ENCODE measurements at regions not wholly inside any gene's neighbourhood (a gene's known extent, or its start where the extent isn't known, plus 50 kb on each side); places are given as distances from the start of the nearest gene placed in this dataset.
A peak's percentile ranks its signal among the peaks of the same experiment; 100 is the strongest.
"Not testable (repeated sequence)": the region's sequence is repeated elsewhere in the genome, so short reads cannot be mapped to it uniquely, and the experiment has no call there.

- DNase-seq: no peak
Measured at GRCh38 chr22:44628835-44629234, 73.2 kb upstream of the PRR5 start.

DNA sequence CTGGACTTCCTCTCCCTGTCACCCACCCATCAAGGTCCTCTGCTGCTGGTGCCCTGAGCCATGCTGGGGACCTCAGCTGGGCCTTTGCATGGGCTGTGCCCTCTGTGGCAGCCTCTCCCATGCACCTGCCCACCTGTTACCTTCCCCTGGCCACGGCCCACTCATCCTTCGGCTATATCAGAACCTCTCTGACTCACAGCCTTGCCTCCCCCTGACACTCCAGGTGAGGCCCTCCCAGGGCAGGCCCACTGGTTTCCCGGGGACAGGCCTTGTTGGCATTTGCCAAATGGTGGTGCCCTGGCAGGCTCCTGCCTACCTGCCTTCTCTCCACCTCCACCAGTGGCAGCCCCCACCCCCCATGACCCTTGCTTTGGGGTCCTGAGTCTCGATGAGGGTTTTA lies 73.7 kb upstream of the PRR5 start:
- DNase-seq: no peak

- no peak for DNase-seq
Measured at GRCh38 chr22:44627521-44628139, 74.4 kb upstream of the PRR5 start.

GRCh38 chr22:44625981-44626687 lies 75.9 kb upstream of the PRR5 start:
- peak; percentile 31 for DNase-seq

GRCh38 chr22:44625421-44625760 lies 76.6 kb upstream of the PRR5 start:
- DNase-seq: no peak

DNA sequence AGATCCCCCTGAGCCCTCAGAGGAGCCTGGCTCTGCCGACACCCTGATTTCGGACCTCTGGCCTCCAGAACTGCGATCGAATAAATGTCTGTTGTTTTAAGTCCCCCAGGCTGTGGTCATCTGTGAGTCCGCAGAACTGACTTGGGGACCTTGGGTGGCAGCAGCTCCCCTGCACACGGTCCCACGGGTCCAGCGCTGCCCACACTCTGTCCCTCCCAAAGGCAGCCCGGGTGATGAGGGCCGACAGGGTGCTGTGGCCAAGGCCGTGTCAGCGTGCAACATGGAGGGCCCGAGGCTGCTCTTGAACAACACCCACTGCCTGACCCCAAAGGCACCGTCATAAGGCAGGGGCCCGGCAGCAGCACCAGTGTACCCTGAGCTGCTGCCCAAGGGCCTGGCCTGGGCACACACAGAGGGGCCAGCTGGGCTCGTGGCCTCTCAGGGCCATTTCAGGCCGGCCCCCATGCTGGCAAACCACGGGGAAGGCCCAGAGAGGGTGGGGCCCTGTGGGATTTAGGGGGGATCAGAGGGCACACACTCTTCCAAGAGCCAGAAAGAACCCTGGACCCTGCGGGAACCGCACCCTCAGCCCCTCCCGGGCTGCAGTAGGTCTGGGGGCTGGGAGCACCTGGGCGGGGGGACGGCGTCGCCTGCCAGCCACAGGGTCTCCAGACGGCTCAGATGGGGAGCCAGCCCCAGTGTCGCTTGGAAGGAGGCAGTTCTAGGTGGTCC lies 77.1 kb upstream of the PRR5 start:
- DNase-seq: no peak

DNA sequence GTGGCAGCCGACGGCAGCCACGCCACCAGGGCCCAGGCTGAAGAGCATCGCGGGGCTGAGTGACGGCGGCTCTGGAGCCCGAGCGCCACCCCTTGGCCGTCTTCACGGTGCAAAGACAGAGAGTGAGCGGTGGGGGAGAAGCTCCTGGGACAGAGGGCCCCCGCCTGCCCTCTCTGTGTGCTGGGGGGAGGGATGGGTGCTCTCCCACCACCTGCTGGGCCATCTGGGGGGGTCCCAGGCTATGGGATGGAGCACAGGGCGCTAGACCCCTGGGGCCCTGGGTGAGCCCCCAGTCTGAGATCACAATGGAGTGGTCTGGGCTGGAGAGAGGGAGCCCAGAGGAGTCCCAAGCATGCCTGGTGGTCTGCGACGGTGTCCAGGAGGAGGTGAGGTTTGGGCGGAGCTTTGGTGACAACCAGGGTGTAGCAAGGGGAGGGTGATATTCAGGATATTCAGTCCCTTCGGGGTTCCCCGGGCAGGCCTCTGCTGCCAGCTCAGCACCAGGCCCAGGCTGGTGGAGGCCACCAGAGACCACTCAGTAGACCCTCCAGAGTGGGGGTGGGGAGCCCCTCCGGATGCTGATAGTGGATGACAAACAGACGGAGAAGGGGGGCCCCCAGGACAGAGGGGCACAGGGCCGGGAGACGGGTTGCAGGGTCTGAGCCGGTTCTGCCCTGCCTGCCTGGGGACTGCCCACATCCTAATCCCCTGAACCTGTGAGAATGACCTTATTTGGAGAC lies 78.1 kb upstream of the PRR5 start:
- DNase-seq: no peak

DNA sequence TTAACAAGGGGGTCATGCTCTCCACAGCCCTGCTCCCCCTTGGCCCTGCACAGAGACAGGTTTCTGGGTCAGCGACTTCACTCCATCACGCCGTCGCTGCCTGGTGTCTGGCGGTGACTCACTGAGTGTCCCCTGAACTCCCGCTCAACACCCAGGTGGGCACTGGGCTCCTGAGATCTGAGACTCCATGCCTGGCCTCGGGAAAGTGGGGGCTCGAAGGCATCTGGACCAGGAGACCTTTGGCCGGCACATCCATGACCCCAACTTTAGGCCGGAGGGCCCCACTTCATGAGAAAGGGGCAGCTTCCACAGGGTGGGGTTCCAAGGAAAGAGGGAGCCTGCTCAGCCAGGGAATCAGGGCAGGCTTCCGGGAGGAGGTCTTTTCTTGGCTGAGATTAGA lies 79.3 kb upstream of the PRR5 start:
- no peak for DNase-seq

DNA sequence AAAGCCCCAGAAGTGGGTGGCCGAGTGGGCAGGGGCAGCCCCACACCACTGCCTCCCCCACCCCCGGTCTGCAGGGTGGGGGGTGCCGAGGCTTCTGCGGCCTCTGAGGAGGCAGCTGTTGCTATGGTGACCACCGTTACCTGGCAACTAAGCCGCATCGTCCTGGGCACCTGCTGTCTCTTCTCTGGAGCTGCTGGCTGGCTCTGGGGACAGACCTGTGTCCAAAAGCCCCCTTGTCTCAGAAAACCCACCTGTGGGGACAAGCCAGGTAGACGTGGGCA lies 79.9 kb upstream of the PRR5 start:
- DNase-seq: no peak

DNA sequence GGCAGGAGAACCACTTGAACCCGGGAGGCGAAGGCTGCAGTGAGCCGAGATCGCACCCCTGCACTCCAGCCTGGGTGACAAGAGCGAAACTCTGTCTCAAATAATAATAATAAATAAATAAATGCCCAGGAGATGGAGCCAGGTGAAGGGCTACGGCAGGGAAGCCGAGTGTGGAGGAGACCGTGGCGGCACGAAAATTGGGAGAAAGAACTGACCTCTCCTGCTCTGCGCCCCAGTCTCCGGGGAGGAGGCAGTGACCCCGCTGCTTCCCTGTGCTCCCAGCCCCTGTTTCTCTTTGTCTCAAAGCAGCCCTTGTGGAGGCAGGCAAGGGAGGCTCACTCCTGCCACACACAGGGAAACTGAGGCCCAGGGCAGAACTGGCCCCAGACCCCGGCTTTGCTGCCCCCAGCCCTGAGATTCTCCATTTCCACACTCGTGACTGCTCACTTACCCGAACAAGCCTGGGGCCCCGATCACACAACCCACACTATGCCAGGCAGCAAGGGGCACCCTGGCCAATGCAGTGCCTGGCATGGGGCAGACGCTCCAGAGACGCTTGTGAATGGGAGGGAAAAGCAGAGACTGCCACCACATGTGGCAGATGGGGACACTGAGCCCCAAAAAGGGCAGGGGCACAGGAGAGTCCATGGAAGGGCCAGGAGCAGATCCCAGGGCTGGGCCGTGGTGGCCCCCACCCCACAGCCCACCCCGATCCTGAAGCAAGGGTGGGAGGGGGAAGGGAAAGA lies 80.4 kb upstream of the PRR5 start:
- no peak for DNase-seq

DNA sequence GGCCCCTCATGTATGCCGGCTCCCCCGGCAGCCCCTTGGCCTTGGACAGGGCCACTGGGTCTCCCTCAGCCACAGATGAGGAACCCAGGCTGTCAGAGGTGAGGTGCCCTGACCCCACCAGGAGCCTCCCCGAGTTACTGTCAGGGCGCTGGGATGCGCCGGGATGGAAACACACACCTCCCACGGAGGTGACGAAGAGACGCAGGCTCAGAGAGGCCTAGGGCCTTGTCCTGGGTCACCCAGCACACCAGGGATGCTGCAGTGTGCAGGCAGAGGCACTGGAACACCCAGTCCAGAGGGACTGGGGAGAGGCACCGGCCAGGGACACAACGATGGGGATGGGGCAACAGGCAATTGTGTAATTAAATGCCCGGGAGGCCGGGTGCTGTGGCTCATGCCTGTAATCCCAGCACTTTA lies 81.2 kb upstream of the PRR5 start:
- no peak for DNase-seq

DNA sequence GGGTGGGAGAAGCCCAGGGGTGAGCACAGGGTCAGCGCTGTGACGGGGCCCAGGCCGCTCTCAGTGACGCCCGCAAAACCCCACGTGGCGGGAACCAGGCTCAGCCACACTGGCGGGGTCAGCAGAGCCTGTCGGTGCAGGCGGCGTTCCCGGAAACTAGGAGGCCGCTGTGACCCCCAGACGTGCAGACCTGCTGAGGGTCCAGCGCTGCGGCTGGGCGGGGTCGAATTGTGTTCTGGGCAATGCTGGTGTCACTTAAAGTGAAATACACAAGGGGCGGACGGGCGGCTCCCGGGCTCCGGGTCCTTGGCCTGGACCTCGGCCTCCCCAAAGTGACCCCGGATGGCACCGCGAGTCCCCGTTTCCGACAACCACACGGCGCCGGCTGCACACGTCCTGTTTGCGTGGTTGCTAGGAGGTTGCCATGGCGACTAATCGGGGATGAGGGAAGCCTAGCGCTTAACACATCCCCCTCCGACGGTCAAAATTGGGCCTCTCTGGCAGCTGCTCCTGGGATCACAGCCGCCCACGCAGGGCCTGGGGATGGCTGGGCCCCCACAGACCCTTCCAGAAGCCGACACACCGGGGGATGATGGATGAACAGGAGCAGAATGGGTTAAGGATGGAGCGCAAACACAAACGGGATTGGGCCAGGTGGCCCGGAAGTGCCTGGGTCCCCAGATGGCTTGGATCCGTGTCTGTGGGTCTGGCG lies 81.7 kb upstream of the PRR5 start:
- DNase-seq: peak; percentile 36

GRCh38 chr22:44619560-44620128 lies 82.4 kb upstream of the PRR5 start:
- not testable (repeated sequence) for DNase-seq

DNA sequence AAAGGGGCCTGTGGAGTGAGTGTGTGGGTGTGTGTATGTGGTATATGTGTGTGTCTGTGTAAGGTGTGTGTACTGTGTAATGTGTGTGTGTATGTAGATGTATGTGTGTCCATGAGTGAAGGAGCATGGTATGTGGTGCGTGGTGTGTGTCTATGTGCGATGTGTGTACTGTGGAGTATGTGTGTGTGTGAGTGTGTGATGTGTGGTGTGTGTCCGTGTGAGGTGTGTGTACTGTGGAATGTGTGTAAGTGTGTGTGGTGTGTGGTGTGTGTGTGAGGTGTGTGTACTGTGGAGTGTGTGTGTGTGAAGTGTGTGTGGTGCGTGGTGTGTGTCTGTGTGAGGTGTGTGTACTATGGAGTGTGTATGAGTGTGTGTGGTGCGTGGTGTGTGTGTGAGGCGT lies 83.1 kb upstream of the PRR5 start:
- DNase-seq: not testable (repeated sequence)

DNA sequence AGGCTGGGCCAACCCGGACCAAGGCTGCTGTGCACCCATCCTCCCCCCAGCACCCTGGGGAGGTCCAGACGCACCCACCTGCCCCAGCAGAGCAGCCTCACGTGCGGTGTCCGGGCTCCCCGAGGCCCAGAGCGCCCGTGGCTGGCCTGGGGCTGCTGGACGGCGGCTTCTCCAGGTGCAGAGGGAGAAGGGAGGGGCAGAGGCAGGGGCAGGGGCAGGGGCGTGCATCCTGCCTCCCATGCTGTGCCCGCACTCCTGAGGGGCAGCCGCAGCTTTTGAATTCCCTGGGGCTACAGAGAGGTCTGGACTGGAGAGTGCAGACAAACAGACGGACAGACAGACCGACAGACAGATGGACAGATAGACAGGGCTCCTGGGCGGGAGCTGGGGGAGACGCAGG lies 83.6 kb upstream of the PRR5 start:
- no peak for DNase-seq

GRCh38 chr22:44617828-44618227 lies 84.2 kb upstream of the PRR5 start:
- no peak for DNase-seq

DNA sequence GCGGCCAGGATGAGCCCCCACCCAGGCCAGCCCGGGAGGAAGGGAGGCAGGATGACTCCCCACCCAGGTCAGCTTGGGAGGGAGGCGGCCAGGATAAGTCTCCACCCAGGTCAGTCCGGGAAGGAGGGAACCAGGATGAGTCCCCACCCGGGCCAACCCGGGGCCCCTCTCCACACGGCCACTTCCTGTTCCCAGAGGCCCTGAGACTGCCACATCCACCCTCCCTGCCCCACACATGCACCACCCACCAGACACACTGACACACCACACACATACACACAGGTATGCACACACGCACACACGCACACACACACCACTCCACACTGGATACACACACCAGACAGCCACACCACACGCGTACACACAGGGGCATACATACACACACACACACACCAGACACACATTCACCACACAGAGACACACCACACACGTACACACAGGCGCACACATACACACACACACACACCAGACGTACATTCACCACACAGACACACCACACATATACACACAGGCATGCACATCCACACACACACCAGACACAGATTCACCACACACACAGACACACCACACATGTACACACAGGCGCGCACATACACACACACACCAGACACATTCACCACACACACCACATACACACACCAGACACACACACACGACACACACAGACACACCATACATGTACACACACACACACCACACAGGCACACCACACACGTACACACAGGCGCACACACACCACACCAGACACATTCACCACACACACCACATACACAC lies 84.9 kb upstream of the PRR5 start:
- DNase-seq: no peak

DNA sequence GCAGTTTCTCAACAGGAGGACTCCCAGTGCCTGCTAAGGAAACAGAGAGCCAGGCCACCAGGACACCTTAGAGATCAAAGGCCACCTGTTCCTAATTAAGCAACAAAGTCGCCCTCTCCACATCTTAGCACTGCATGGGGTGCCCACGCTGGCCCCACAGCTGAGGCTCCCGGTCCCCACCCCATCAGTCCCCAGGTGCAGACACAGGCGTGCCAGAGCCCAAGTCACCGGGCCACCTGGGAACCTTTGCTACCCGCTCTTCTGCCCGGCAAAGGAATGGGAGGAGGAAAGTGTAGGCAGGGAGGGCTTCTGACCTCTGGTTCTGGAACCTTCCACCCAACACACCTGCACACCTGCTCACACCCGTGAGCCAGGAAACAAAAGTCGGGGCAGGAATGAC lies 85.5 kb upstream of the PRR5 start:
- DNase-seq: no peak

- DNase-seq: no peak
Measured at GRCh38 chr22:44615602-44616180, 86.3 kb upstream of the PRR5 start.

GRCh38 chr22:44615146-44615545 lies 86.9 kb upstream of the PRR5 start:
- DNase-seq: no peak

- no peak for DNase-seq
Measured at GRCh38 chr22:44613196-44613595, 88.8 kb upstream of the PRR5 start.

Data from NCI-H774 (cell line).